Heart left ventricle (tissue), 16 donors: ENCODE measurements at regions not wholly inside any gene's neighbourhood (a gene's known extent, or its start where the extent isn't known, plus 50 kb on each side); places are given as distances from the start of the nearest gene placed in this dataset.

Experiments used
- ATAC-seq, 4 donors: fragments of 200-7000 bp; cut with Tn5 transposase; one replicate each; pipeline ENCODE4 v1.9.1; 2020 to 2022; ENCODE audit warnings: moderate library complexity in 4 of 4, mild to moderate bottlenecking in 3 of 4, moderate number of reproducible peaks in 1 of 4
- DNase-seq, 5 donors: peaks; one replicate each; pipeline ENCODE4 v3.0.0-alpha.2; 2020
- H3K27ac ChIP-seq, 12 donors: fragments of 200-600 bp; sonication (generic) in 4 of 12; one replicate each; pipeline versions ENCODE4 v1.5.0 to v1.8.0; 2016 to 2022; ENCODE audit warnings: mild to moderate bottlenecking in 2 of 12
- H3K27me3 ChIP-seq, 9 donors: fragments of 200-600 bp; sonication (generic) in 2 of 9; one replicate each; pipeline versions ENCODE4 v1.5.1 to v1.8.0; 2016 to 2022; ENCODE audit warnings: mild to moderate bottlenecking in 3 of 9
- H3K36me3 ChIP-seq, 9 donors: fragments of 200-600 bp; sonication (generic) in 2 of 9; one replicate each; pipeline versions ENCODE4 v1.5.0 to v1.8.0; 2018 to 2022; ENCODE audit warnings: mild to moderate bottlenecking in 2 of 9
- H3K4me1 ChIP-seq, 12 donors: fragments of 200-600 bp; sonication (generic) in 4 of 12; one replicate each; pipeline versions ENCODE4 v1.5.0 to v1.8.0; 2016 to 2022; ENCODE audit warnings: mild to moderate bottlenecking in 3 of 12
- H3K4me3 ChIP-seq, 12 donors: fragments of 200-600 bp; sonication (generic) in 4 of 12; one replicate each; pipeline versions ENCODE4 v1.5.0 to v1.8.0; 2017 to 2022; ENCODE audit warnings: mild to moderate bottlenecking in 9 of 12, moderate library complexity in 4 of 12
- H3K9me3 ChIP-seq, 12 donors: fragments of 200-600 bp; sonication (generic) in 4 of 12; one replicate each; pipeline versions ENCODE4 v1.5.0 to v1.8.0; 2016 to 2022; ENCODE audit warnings: mild to moderate bottlenecking in 1 of 12
- POLR2A ChIP-seq, 2 donors: fragments of 450-650 bp; IDR thresholded peaks; one replicate each; pipeline ENCODE4 v1.6.1; 2017; ENCODE audit warnings: antibody characterized with exemption in 2 of 2, mild to moderate bottlenecking in 2 of 2, moderate library complexity in 2 of 2
- WGBS, 4 donors: extraction: QIAGEN DNeasy Blood & Tissue Kit in 2 of 4; methylation state at CpG; one replicate each; pipeline versions ENCODE4 v1.1.5 to v1.1.7; 2013 to 2018; 5-methylcytosine and 5-hydroxymethylcytosine counted together
- intact Hi-C, 10 donors: fragments of 100-400 bp; cut with DNase I; formaldehyde crosslinking; loops; one replicate each; pipeline versions ENCODE4 v1.11.1 to v1.14.2; 2022
- TF ChIP-seq, protein P1 (sequence below), 12 donors: fragments of 200-600 bp; sonication (generic) in 4 of 12; IDR thresholded peaks; one replicate each; pipeline versions ENCODE4 v1.5.0 to v1.8.0; 2018 to 2022; ENCODE audit warnings: antibody characterized with exemption in 12 of 12, mild to moderate bottlenecking in 5 of 12
- donor health status: ischemic (EF 13 %, LVEDD 7.1; RV severe dilation, severe dysfunction).
- donor health status: healthy with polysubstance abuse.
- donor health status: DM: no; HTN: yes; CAD: no.
- donor health status: DM: no; HTN: no; CAD: no.
- donor health status: ischemic (EF 25% LVEDD 6.9; RV normal size, moderate dysfunction).
- donor health status: ischemic (EF 25% LVEDD 5.7; RV mildly dilated, moderate dysfunction).
- donor health status: healthy.
- donor health status: DM: yes; HTN: yes; CAD: no.
- donor health status: ischemic (EF 35%, LVEDD 5.7; RV mildly dilated, moderate dysfunction).
- donor health status: nonischemic (EF 11% LVEDD 7.7; RV severe dilation, severe dysfunction).
- donor health status: DM: yes; HTN: yes; CAD: no.
- donor health status: PGD.
- donor health status: ischemic (EF 29% LVEDD 5.4; RV normal size, mild dysfunction).
- donor health status: nonischemic (EF 23%, LVEDD 6.1; RV moderate dilation, normal function).

DNA sequence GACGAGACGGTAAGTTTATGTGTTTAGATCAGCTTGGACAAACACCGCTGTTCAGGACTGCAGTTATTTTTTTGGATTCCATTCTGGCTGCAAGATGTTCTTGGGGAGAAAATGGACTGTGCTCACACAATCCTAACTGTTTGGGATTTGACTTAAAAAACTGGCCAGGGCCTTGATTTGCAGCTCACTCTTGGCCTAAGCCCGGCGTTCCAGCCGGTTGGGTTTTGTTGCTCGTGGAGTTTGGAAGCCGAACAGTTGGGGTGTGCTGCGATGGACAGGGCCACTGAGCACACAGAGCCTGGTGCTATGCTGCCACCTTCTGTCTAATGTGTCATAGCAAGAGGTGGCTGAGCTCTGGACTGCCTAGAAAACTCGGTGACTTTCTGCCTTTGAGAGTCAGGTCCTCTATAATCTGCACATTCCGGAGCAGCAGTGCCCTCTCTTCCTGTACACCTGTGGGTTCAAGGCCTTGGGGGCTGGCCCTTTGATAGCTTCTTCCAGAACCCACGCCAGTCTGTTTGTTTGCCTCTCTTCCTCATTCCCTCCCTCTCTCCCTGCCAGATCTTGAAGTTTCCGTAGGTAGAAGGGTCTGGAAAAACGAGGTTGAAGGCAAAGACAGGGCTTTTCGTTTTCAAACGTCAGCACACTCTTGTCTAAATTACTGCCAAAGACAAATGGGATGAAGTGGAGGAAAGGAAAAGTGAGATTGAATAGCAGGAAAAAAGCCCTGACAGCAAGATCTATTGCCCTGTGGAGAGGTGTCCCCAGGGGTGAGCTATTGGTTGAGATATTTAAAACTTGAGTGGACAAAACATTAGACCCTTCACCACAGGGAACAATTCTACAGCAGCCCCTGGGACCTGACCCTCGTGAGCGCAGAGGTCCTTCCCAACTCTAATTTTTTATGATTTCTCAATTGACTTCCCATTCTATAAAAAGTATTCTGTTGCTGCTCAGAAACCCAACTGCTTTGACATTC, 167.5 kb upstream of the HABP2 start:
- ATAC-seq (peak; percentile 94 to 99 (median 98)), DNase-seq (peak; percentile 83 to 91 (median 87))
- 23 to 27% (median 24%) methylated on average over 18 of the region's 18 CpGs for WGBS, 4 donors
- Histone ChIP-seq H3K9me3 (no peaks in the 10 kb centered on the region), H3K4me1 (peaks cover 0 to 33% (median 5%) of the 10 kb centered on the region in 12 donors), H3K27ac (peak overlapping the region in 7 of 12 donors; percentile 2 to 66 (median 41)), H3K27me3 (peaks cover 0 to 7% (median 0%) of the 10 kb centered on the region in 9 donors), H3K4me3 (peak overlapping the region in 2 of 12 donors; percentile 1 to 16), H3K36me3 (no peaks in the 10 kb centered on the region)
- TF ChIP-seq POLR2A (IDR thresholded peaks at IDR 0.05) = no peak
- TF ChIP-seq, protein P1, sequence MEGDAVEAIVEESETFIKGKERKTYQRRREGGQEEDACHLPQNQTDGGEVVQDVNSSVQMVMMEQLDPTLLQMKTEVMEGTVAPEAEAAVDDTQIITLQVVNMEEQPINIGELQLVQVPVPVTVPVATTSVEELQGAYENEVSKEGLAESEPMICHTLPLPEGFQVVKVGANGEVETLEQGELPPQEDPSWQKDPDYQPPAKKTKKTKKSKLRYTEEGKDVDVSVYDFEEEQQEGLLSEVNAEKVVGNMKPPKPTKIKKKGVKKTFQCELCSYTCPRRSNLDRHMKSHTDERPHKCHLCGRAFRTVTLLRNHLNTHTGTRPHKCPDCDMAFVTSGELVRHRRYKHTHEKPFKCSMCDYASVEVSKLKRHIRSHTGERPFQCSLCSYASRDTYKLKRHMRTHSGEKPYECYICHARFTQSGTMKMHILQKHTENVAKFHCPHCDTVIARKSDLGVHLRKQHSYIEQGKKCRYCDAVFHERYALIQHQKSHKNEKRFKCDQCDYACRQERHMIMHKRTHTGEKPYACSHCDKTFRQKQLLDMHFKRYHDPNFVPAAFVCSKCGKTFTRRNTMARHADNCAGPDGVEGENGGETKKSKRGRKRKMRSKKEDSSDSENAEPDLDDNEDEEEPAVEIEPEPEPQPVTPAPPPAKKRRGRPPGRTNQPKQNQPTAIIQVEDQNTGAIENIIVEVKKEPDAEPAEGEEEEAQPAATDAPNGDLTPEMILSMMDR (IDR thresholded peaks at IDR 0.05) = peak; percentile 81 to 92 (median 84)
- intact Hi-C loops = loop anchor here (2.0 to 10.0 kb wide), 17 partner anchors 251 to 913 kb away; partner anchors contain the start of gene TCF7L2 (in 1 of the 10)

DNA sequence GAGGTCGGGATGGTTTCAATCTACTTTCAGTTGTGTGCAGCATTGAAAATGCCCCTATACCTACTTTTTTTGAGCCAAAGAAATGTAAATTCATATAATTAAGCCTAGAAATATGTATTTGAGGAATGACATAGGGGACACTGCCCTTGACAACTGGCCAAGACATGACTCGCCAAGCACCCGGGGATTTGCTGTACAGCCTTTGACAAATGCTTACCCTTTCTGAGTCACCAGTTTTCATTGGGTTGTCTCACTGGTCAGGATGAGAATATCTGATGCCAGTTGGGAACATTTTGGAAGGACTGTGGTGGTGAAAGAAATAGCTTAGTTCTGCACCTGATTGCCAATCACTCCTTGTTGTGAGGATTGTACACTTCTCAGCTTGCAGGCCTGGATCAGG, 166.8 kb upstream of the HABP2 start:
- ATAC-seq (peak in 1 of 4 donors; percentile 40), DNase-seq (peak in 1 of 5 donors; percentile 32)
- H3K36me3 ChIP-seq = no peaks in the 10 kb centered on the region
- TF ChIP-seq, protein P1 (IDR thresholded peaks at IDR 0.05) = no peak
- no peak for TF ChIP-seq POLR2A (IDR thresholded peaks at IDR 0.05)
- H3K4me3 ChIP-seq = peak overlapping the region in 1 of 12 donors; percentile 16
- H3K27ac ChIP-seq = peak overlapping the region in 2 of 12 donors; percentile 39 to 51
- intact Hi-C loops = loop anchor here (5.0 to 10.0 kb wide), 13 partner anchors 251 to 914 kb away; partner anchors contain the start of gene TCF7L2 (in 1 of the 10)
- H3K4me1 ChIP-seq = peaks cover 0 to 33% (median 5%) of the 10 kb centered on the region in 12 donors
- whole genome bisulfite sequencing, 4 donors = 40 to 57% (median 47%) methylated on average over 3 of the region's 3 CpGs
- H3K27me3 ChIP-seq = peaks cover 0 to 7% (median 0%) of the 10 kb centered on the region in 9 donors
- H3K9me3 ChIP-seq = no peaks in the 10 kb centered on the region

DNA sequence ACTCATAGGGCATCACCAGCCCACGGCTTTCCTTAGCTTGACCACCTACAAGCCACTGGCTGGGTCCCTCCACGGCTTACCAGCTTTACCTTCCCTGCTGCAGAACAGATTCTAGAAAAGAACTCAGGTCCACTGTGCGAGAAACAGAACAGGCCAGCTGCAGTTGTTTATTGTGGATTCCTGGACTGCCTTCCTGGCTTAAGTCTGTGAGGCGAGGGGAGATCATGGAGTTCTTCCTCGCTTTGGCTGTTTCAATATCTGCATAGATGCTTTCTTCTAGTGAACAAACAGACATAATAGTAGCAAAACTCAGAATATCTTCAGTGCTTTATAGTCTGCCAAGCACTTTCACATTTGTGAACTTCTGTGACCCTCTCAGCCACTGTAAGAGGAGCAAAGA, 162.9 kb upstream of the HABP2 start:
- H3K4me3 ChIP-seq = no peak overlapping the region
- H3K9me3 ChIP-seq = no peaks in the 10 kb centered on the region
- ATAC-seq (no peak), DNase-seq (no peak)
- WGBS, 4 donors = 87 to 93% (median 91%) methylated on average over 5 of the region's 5 CpGs
- no peak for TF ChIP-seq POLR2A (IDR thresholded peaks at IDR 0.05)
- TF ChIP-seq, protein P1 (IDR thresholded peaks at IDR 0.05) = no peak
- intact Hi-C loops = loop anchor here (5.0 to 10.0 kb wide), 13 partner anchors 255 to 918 kb away; partner anchors contain the start of gene TCF7L2 (in 1 of the 10)
- H3K27me3 ChIP-seq = peaks cover 0 to 7% (median 0%) of the 10 kb centered on the region in 9 donors
- peaks cover 0 to 13% (median 0%) of the 10 kb centered on the region in 12 donors for H3K4me1 ChIP-seq
- no peaks in the 10 kb centered on the region for H3K36me3 ChIP-seq
- no peak overlapping the region for H3K27ac ChIP-seq

DNA sequence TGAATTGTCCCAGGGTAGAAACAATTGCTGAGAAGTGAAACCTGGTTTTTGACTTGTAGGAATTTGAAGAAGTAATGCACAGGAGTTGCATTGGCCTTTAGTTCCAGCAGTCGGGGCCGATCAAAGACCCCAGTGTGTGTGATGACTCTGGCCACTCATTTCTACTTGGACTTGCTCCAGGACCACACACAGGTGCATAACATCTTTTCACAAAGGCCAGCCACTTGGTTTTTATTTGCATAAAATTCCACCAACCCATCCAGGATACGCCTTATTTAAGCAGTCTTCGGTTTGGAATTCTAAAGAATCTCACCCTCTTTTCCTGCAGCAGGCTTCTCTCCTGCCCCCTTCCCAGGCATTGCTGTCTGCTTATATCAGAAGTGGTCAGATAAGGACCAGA, 162.0 kb upstream of the HABP2 start:
- ATAC-seq (no peak), DNase-seq (no peak)
- H3K27me3 ChIP-seq = peaks cover 0 to 7% (median 0%) of the 10 kb centered on the region in 9 donors
- no peaks in the 10 kb centered on the region for H3K9me3 ChIP-seq
- WGBS, 4 donors = 64 to 77% (median 72%) methylated on average over 4 of the region's 4 CpGs
- TF ChIP-seq, protein P1 (IDR thresholded peaks at IDR 0.05) = no peak
- TF ChIP-seq POLR2A (IDR thresholded peaks at IDR 0.05) = no peak
- intact Hi-C loops = no loop called here
- no peak overlapping the region for H3K4me3 ChIP-seq
- H3K36me3 ChIP-seq = no peaks in the 10 kb centered on the region
- no peak overlapping the region for H3K27ac ChIP-seq
- peaks cover 0 to 6% (median 0%) of the 10 kb centered on the region in 12 donors for H3K4me1 ChIP-seq
